GM21717 (cell line): ENCODE measurements at regions not wholly inside any gene's neighbourhood (a gene's known extent, or its start where the extent isn't known, plus 50 kb on each side); places are given as distances from the start of the nearest gene placed in this dataset.

Source experiments
- ATAC-seq: cut with Tn5 transposase; IDR thresholded peaks from one replicate; pipeline ENCODE4 v1.9.1; 2021; ENCODE audit warnings: mild to moderate bottlenecking, moderate library complexity; ENCODE audit not compliant: unreplicated experiment

- ATAC-seq, result no peak
Observed at GRCh38 chr9:86460216-86461002, 106.2 kb upstream of the TUT7 start.

- no peak for ATAC-seq
Observed at GRCh38 chr9:86459599-86460155, 105.5 kb upstream of the TUT7 start.

GRCh38 chr9:86459191-86459590 is 105.0 kb upstream of the TUT7 start:
- ATAC-seq, result no peak

GRCh38 chr9:86458191-86458855 is 104.1 kb upstream of the TUT7 start:
- ATAC-seq, result no peak

GRCh38 chr9:86456416-86456815 is 102.2 kb upstream of the TUT7 start:
- ATAC-seq, result no peak

GRCh38 chr9:86454701-86455615 is 100.7 kb upstream of the TUT7 start:
- no peak for ATAC-seq

- ATAC-seq, result no peak
Observed at GRCh38 chr9:86452201-86452828, 98.1 kb upstream of the TUT7 start.

- no peak for ATAC-seq
Observed at GRCh38 chr9:86449246-86449645, 95.0 kb upstream of the TUT7 start.

GRCh38 chr9:86445671-86446070 is 91.5 kb upstream of the TUT7 start:
- ATAC-seq, result no peak

GRCh38 chr9:86443992-86444391 is 89.8 kb upstream of the TUT7 start:
- ATAC-seq, result no peak

GRCh38 chr9:86434039-86434726 is 80.0 kb upstream of the TUT7 start:
- no peak for ATAC-seq

GRCh38 chr9:86424251-86424891 is 70.2 kb upstream of the TUT7 start:
- ATAC-seq, result no peak

- ATAC-seq, result no peak
Observed at GRCh38 chr9:86413971-86414880, 60.0 kb upstream of the TUT7 start.

- ATAC-seq, result no peak
Observed at GRCh38 chr9:86410281-86410680, 56.1 kb upstream of the TUT7 start.

- no peak for ATAC-seq
Observed at GRCh38 chr9:86408121-86408520, 53.9 kb upstream of the TUT7 start.

GRCh38 chr9:86407022-86407421 is 52.8 kb upstream of the TUT7 start:
- no peak for ATAC-seq

GRCh38 chr9:86406366-86406765 is 52.2 kb upstream of the TUT7 start:
- ATAC-seq, result no peak

- no peak for ATAC-seq
Observed at GRCh38 chr9:86405926-86406325, 51.7 kb upstream of the TUT7 start.

GRCh38 chr9:86405086-86405491 is 50.9 kb upstream of the TUT7 start:
- ATAC-seq, result no peak
